Trophoblast cell (in vitro differentiated cells and primary cell): ENCODE measurements at regions not wholly inside any gene's neighbourhood (a gene's known extent, or its start where the extent isn't known, plus 50 kb on each side); places are given as distances from the start of the nearest gene placed in this dataset.

Experiments
- DNase-seq, 2 donors: peaks; one replicate each; pipeline ENCODE4 v3.0.0-alpha.2; 2016
- H2AFZ ChIP-seq: 2 replicates; pipeline ENCODE4 v1.6.1; 2013; ENCODE audit warnings: low read length, moderate library complexity, mild to moderate bottlenecking; ENCODE audit not compliant: insufficient read depth, poor library complexity
- H2AK5ac ChIP-seq: 2 replicates; pipeline ENCODE4 v1.6.1; 2013; ENCODE audit warnings: mild to moderate bottlenecking, low read length
- H2BK120ac ChIP-seq: 2 replicates; pipeline ENCODE4 v1.6.1; 2013; ENCODE audit warnings: low read length, mild to moderate bottlenecking, moderate library complexity; ENCODE audit not compliant: insufficient read depth, poor library complexity
- H2BK12ac ChIP-seq: 2 replicates; pipeline ENCODE4 v1.6.1; 2013; ENCODE audit warnings: mild to moderate bottlenecking, low read length, moderate library complexity
- H2BK5ac ChIP-seq: 2 replicates; pipeline ENCODE4 v1.6.1; 2013; ENCODE audit warnings: low read length, low read depth, moderate library complexity, mild to moderate bottlenecking; ENCODE audit not compliant: poor library complexity
- H3K14ac ChIP-seq: 2 replicates; pipeline ENCODE4 v1.6.1; 2013; ENCODE audit warnings: mild to moderate bottlenecking, low read length
- H3K18ac ChIP-seq: 2 replicates; pipeline ENCODE4 v1.6.1; 2013; ENCODE audit warnings: mild to moderate bottlenecking, low read length
- H3K23ac ChIP-seq: 2 replicates; pipeline ENCODE4 v1.6.1; 2013; ENCODE audit warnings: low read length
- H3K27ac ChIP-seq: 2 replicates; pipeline ENCODE4 v1.5.1; 2013; ENCODE audit warnings: low read depth, mild to moderate bottlenecking, inconsistent platforms, low read length, moderate library complexity
- H3K27me3 ChIP-seq: 2 replicates; pipeline ENCODE4 v1.6.1; 2013; ENCODE audit warnings: inconsistent platforms, mild to moderate bottlenecking, low read length, moderate library complexity; ENCODE audit not compliant: insufficient read depth
- H3K36me3 ChIP-seq, 2 experiments: 1 replicate in 1 of 2; 2 replicates in 1 of 2; pipeline ENCODE4 v1.6.1; 2013; ENCODE audit warnings: low read length in 2 of 2, mild to moderate bottlenecking in 2 of 2, moderate library complexity in 1 of 2; ENCODE audit not compliant: insufficient read depth in 2 of 2, control insufficient read depth in 1 of 2
- H3K4ac ChIP-seq: 2 replicates; pipeline ENCODE4 v1.6.1; 2013; ENCODE audit warnings: low read depth, mild to moderate bottlenecking, low read length, moderate library complexity
- H3K4me1 ChIP-seq, 2 experiments: 1 replicate in 1 of 2; 2 replicates in 1 of 2; pipeline ENCODE4 v1.6.1; 2013; ENCODE audit warnings: low read length in 2 of 2, mild to moderate bottlenecking in 2 of 2, moderate library complexity in 1 of 2; ENCODE audit not compliant: insufficient read depth in 2 of 2, control insufficient read depth in 1 of 2
- H3K4me2 ChIP-seq: 2 replicates; pipeline ENCODE4 v1.6.1; 2013; ENCODE audit warnings: inconsistent platforms, mild to moderate bottlenecking, low read length, moderate library complexity
- H3K4me3 ChIP-seq: 2 replicates; pipeline ENCODE4 v1.5.1; 2013; ENCODE audit warnings: mild to moderate bottlenecking, low read depth, low read length, inconsistent platforms
- H3K79me1 ChIP-seq: one replicate; pipeline ENCODE4 v1.6.1; 2013; ENCODE audit warnings: low read length
- H3K79me2 ChIP-seq: 2 replicates; pipeline ENCODE4 v1.6.1; 2013; ENCODE audit warnings: low read length, mild to moderate bottlenecking; ENCODE audit not compliant: control insufficient read depth, insufficient read depth, poor library complexity
- H3K9ac ChIP-seq: 2 replicates; pipeline ENCODE4 v1.6.1; 2013; ENCODE audit warnings: mild to moderate bottlenecking, low read length
- H3K9me3 ChIP-seq: 2 replicates; pipeline ENCODE4 v1.6.1; 2013; ENCODE audit warnings: low read depth, mild to moderate bottlenecking, control low read depth, inconsistent platforms, low read length; ENCODE audit not compliant: insufficient read depth
- H4K12ac ChIP-seq: 2 replicates; pipeline ENCODE4 v1.6.1; 2013; ENCODE audit warnings: low read depth, mild to moderate bottlenecking, low read length, moderate library complexity
- H4K8ac ChIP-seq: 2 replicates; pipeline ENCODE4 v1.6.1; 2013; ENCODE audit warnings: low read depth, mild to moderate bottlenecking, low read length, moderate library complexity
- H4K91ac ChIP-seq: one replicate; pipeline ENCODE4 v1.6.1; 2013; ENCODE audit warnings: low read depth, mild to moderate bottlenecking, low read length, moderate library complexity
- WGBS: extraction: QIAGEN DNeasy Blood & Tissue Kit; methylation state at CpG from one replicate; pipeline ENCODE4 v1.1.7; 2013; ENCODE audit warnings: missing lambda C conversion rate; ENCODE audit not compliant: insufficient read length, insufficient coverage; ENCODE audit errors: extremely low coverage; 5-methylcytosine and 5-hydroxymethylcytosine counted together

GRCh38 chr14:58814466-58814865, 176.7 kb downstream of the DACT1 start:
- Histone ChIP-seq H4K91ac (no peak overlapping the region), H2BK12ac (no peak overlapping the region), H3K79me2 (no peaks in the 10 kb centered on the region), H2BK120ac (no peak overlapping the region), H3K27me3 (no peaks in the 10 kb centered on the region), H3K9ac (no peak overlapping the region), H3K4me3 (no peak overlapping the region), H3K4me2 (no peak overlapping the region), H4K12ac (no peak overlapping the region), H2BK5ac (no peak overlapping the region), H3K18ac (no peak overlapping the region), H3K27ac (no peak overlapping the region), H3K23ac (no peak overlapping the region), H2AK5ac (no peak overlapping the region), H2AFZ (no peak overlapping the region), H3K4me1 (peaks cover 0 to 2% of the 10 kb centered on the region in 2 experiments), H4K8ac (no peak overlapping the region), H3K9me3 (peaks cover 2% of the 10 kb centered on the region), H3K36me3 (no peaks in the 10 kb centered on the region), H3K4ac (no peak overlapping the region), H3K79me1 (no peaks in the 10 kb centered on the region), H3K14ac (no peak overlapping the region)
- no peak for DNase-seq
- no CpG with 5 or more reads among the region's 3 CpGs for WGBS

DNA sequence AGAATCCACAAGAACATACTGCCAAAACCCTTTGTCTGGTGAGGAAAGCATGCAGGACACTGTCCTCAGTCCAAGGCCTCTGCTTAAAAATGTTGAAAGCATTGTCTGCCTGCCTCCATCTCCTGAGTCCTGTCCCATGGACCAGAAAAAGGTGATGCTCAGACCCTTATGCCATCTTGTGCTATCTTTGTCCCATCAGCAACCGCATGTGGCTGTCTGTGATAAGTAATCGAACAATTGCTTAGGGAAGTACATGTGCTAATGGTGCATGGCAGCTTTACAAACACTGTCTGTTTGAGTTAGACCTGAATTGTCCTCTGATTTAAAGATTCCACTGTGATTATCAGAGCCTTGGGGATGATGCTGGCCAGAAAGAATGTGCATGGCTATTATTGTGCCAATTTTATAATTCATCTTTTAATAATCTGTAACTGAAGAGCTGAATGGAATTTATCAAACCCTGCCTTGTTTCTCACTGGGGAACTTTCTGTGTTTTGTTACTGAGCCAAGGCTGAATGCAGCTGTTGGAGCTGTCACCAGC, 177.5 kb downstream of the DACT1 start:
- no peak overlapping the region for H2AK5ac ChIP-seq
- no peak overlapping the region for H3K4ac ChIP-seq
- no peak overlapping the region for H2AFZ ChIP-seq
- H3K18ac ChIP-seq: no peak overlapping the region
- H3K36me3 ChIP-seq: no peaks in the 10 kb centered on the region
- H3K4me1 ChIP-seq: peaks cover 0 to 2% of the 10 kb centered on the region in 2 experiments
- no peak overlapping the region for H3K4me3 ChIP-seq
- H4K91ac ChIP-seq: no peak overlapping the region
- no peak overlapping the region for H4K12ac ChIP-seq
- H3K79me1 ChIP-seq: no peaks in the 10 kb centered on the region
- H3K27me3 ChIP-seq: no peaks in the 10 kb centered on the region
- no peaks in the 10 kb centered on the region for H3K79me2 ChIP-seq
- H3K4me2 ChIP-seq: no peak overlapping the region
- no peak overlapping the region for H4K8ac ChIP-seq
- no peak overlapping the region for H3K9ac ChIP-seq
- no peak overlapping the region for H3K14ac ChIP-seq
- no peak for DNase-seq
- no peak overlapping the region for H3K23ac ChIP-seq
- no peak overlapping the region for H3K27ac ChIP-seq
- WGBS: no CpG with 5 or more reads among the region's 2 CpGs
- no peak overlapping the region for H2BK5ac ChIP-seq
- H2BK120ac ChIP-seq: no peak overlapping the region
- no peak overlapping the region for H2BK12ac ChIP-seq
- peaks cover 2% of the 10 kb centered on the region for H3K9me3 ChIP-seq

DNA sequence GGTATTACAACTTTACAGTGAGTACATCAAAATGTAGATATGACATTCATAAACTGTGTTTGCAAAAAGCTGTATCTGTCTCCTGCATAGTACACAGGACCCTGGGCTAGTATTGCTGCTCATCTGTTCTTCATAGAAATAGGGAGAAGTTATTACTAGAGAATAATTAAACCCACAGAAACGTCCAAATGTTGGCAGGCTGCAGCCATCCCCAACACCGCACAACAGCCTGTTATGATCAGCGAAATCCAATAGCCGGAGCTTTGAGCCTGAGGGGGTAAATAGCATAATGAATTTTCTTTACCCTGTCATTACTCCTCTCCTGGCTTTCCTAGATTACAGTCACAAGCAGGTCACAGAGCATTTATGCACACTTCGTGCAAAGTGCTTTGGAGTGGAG, 178.0 kb downstream of the DACT1 start:
- H3K4ac ChIP-seq: no peak overlapping the region
- no peak overlapping the region for H3K4me2 ChIP-seq
- H3K79me1 ChIP-seq: no peaks in the 10 kb centered on the region
- DNase-seq: no peak
- H3K23ac ChIP-seq: no peak overlapping the region
- H4K91ac ChIP-seq: no peak overlapping the region
- no peak overlapping the region for H2BK12ac ChIP-seq
- H3K27ac ChIP-seq: no peak overlapping the region
- H2BK5ac ChIP-seq: no peak overlapping the region
- no peak overlapping the region for H3K4me3 ChIP-seq
- no peak overlapping the region for H3K14ac ChIP-seq
- WGBS: no CpG with 5 or more reads among the region's 5 CpGs
- no peak overlapping the region for H4K12ac ChIP-seq
- H3K36me3 ChIP-seq: no peaks in the 10 kb centered on the region
- peaks cover 0 to 2% of the 10 kb centered on the region in 2 experiments for H3K4me1 ChIP-seq
- H3K9me3 ChIP-seq: peaks cover 2% of the 10 kb centered on the region
- H2AFZ ChIP-seq: no peak overlapping the region
- no peaks in the 10 kb centered on the region for H3K79me2 ChIP-seq
- H3K9ac ChIP-seq: no peak overlapping the region
- H2AK5ac ChIP-seq: no peak overlapping the region
- no peak overlapping the region for H3K18ac ChIP-seq
- H2BK120ac ChIP-seq: no peak overlapping the region
- no peak overlapping the region for H4K8ac ChIP-seq
- H3K27me3 ChIP-seq: no peaks in the 10 kb centered on the region

DNA sequence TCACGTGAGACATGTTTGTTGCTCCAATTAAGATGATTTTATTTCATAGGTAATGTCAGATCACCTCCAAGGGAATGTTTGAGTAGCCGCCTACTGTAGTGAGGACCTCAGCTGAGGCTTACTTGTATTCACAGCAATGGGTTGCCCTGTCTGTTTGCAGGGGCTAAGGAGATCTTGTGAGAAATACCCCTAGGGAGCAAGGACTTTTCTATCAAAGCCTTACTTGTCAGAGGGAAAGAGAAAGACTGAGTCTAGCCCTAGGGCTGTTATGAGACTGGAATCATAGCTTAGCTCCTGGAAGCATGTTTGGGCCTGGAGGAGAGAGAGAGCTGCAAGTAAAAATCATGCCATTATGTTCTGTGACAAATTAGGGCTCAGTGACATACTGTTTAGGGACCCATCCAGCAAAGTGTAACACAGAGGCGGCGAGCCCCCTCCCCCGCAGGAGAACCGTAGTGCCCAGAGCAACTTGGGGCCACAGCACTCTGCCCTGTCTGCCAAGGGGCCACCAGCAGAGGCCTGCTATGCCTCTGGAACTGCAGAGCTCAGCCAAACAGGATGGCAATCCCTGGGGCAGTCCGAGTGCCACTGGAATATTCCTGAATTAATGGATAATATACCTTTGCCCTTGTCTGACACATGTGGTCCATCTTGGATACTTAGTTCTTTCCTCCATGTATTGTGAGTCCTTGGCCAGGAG, 178.8 kb downstream of the DACT1 start:
- no peak for DNase-seq
- Histone ChIP-seq H2AFZ (no peak overlapping the region), H3K27me3 (no peaks in the 10 kb centered on the region), H2AK5ac (no peak overlapping the region), H3K14ac (no peak overlapping the region), H3K4me1 (peaks cover 0 to 5% of the 10 kb centered on the region in 2 experiments), H4K12ac (no peak overlapping the region), H4K8ac (no peak overlapping the region), H3K27ac (no peak overlapping the region), H3K4me2 (no peak overlapping the region), H3K4ac (no peak overlapping the region), H3K79me2 (no peaks in the 10 kb centered on the region), H2BK120ac (no peak overlapping the region), H3K23ac (no peak overlapping the region), H3K9ac (no peak overlapping the region), H3K36me3 (no peaks in the 10 kb centered on the region), H4K91ac (no peak overlapping the region), H3K4me3 (no peak overlapping the region), H2BK5ac (no peak overlapping the region), H3K18ac (no peak overlapping the region), H3K9me3 (peaks cover 2% of the 10 kb centered on the region), H3K79me1 (no peaks in the 10 kb centered on the region), H2BK12ac (no peak overlapping the region)
- WGBS: no CpG with 5 or more reads among the region's 7 CpGs
